Omental fat pad (tissue), 3 donors: ENCODE measurements at regions not wholly inside any gene's neighbourhood (a gene's known extent, or its start where the extent isn't known, plus 50 kb on each side); places are given as distances from the start of the nearest gene placed in this dataset.
A peak's percentile ranks its signal among the peaks of the same experiment; 100 is the strongest.

Experiments used
- ATAC-seq: fragments of 150-250 bp; one replicate; pipeline ENCODE4 v1.9.1; 2016; ENCODE audit warnings: mild to moderate bottlenecking, moderate library complexity; ENCODE audit not compliant: low FRiP score
- DNase-seq: peaks from one replicate; pipeline ENCODE4 v3.0.0-alpha.2; 2019; ENCODE audit warnings: low spot score
- TF ChIP-seq, protein P1 (sequence below), 3 donors: fragments of 450-650 bp; IDR thresholded peaks; one replicate each; pipeline ENCODE4 v1.5.1; 2016 to 2017; ENCODE audit warnings: antibody characterized with exemption in 3 of 3, mild to moderate bottlenecking in 3 of 3, moderate library complexity in 2 of 3

DNA sequence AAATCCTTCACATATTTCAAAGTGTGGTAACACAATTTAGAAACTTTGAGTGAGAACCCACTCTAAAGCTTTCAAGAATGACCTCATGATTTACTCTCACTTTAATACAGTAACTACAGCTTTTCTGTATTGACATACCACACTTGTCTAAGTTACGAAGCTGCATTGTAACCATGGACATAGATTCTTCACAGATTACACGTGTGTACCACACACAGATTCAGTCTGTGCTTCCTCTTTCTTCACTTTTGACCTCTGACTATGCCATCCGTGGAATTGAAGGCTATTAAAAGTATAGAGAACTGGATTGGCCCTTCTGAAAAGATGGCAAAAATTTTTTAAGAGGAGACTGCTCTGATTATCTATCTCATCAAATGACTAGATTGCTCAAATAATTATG lies 172.7 kb downstream of the TANC2 start:
- TF ChIP-seq, protein P1, sequence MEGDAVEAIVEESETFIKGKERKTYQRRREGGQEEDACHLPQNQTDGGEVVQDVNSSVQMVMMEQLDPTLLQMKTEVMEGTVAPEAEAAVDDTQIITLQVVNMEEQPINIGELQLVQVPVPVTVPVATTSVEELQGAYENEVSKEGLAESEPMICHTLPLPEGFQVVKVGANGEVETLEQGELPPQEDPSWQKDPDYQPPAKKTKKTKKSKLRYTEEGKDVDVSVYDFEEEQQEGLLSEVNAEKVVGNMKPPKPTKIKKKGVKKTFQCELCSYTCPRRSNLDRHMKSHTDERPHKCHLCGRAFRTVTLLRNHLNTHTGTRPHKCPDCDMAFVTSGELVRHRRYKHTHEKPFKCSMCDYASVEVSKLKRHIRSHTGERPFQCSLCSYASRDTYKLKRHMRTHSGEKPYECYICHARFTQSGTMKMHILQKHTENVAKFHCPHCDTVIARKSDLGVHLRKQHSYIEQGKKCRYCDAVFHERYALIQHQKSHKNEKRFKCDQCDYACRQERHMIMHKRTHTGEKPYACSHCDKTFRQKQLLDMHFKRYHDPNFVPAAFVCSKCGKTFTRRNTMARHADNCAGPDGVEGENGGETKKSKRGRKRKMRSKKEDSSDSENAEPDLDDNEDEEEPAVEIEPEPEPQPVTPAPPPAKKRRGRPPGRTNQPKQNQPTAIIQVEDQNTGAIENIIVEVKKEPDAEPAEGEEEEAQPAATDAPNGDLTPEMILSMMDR (IDR thresholded peaks at IDR 0.05): no peak
- ATAC-seq (no peak), DNase-seq (no peak)

DNA sequence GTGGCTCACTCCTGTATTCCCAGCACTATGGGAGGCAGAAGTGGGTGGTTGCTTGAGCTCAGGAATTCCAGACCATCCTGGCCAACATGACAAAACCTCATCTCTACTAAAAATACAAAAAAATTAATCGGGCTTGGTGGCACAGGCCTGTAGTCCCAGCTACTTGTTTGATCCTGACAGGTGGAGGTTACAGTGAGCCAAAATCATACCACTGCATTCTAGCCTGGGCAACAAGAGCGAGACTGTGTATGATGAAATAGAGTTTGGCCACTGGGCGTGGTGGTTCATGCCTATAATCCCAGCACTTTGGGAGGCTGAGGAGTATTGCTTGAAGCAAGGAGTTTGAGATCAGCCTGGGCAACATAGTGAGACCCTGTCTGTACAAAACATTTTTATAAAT lies 173.3 kb downstream of the TANC2 start:
- TF ChIP-seq, protein P1 (IDR thresholded peaks at IDR 0.05): no peak
- ATAC-seq (no peak), DNase-seq (no peak)

DNA sequence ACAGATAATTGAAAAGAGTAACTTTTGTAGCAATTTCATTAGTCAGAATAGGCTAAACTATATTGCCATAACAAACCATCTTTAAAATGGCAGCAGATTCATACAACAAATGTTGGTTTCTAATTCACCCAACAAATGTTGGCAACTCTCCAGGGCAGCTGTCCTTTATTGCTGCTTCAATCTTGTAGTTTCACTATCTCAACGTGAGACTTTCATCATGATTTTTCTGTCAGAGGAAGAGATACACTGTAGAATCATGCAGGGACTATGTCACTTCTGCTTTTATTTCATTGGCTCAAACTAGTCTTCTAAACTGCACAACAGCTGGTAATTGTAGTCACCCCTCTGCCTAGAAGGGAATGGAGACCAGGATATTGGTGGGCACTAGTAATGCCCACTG lies 174.2 kb downstream of the TANC2 start:
- DNase-seq (no peak), ATAC-seq (no peak)
- TF ChIP-seq, protein P1 (IDR thresholded peaks at IDR 0.05): no peak

GRCh38 chr17:63142836-63143235 lies 176.8 kb downstream of the TANC2 start:
- ATAC-seq (no peak), DNase-seq (no peak)
- TF ChIP-seq, protein P1 (IDR thresholded peaks at IDR 0.05): no peak

- TF ChIP-seq, protein P1 (IDR thresholded peaks at IDR 0.05): no peak
- no peak for DNase-seq
- no peak for ATAC-seq
Observed at GRCh38 chr17:63150490-63150889, 184.5 kb downstream of the TANC2 start.

GRCh38 chr17:63150994-63151464 lies 185.0 kb downstream of the TANC2 start:
- TF ChIP-seq, protein P1 (IDR thresholded peaks at IDR 0.05): no peak
- DNase-seq (no peak), ATAC-seq (peak; percentile 57)

GRCh38 chr17:63151941-63152523 lies 186.0 kb downstream of the TANC2 start:
- DNase-seq (no peak), ATAC-seq (no peak)
- TF ChIP-seq, protein P1 (IDR thresholded peaks at IDR 0.05): no peak
